Lower leg skin (tissue), 4 donors: ENCODE measurements at regions not wholly inside any gene's neighbourhood (a gene's known extent, or its start where the extent isn't known, plus 50 kb on each side); places are given as distances from the start of the nearest gene placed in this dataset.

Experiments used
- DNase-seq, 2 donors: peaks; one replicate each; pipeline ENCODE4 v3.0.0-alpha.2; 2019; ENCODE audit warnings: low spot score in 2 of 2
- H3K4me3 ChIP-seq: fragments of 200-600 bp; sonication (generic); 2 replicates; pipeline ENCODE4 v1.5.1; 2017; ENCODE audit warnings: mild to moderate bottlenecking, low read depth; ENCODE audit not compliant: poor library complexity, severe bottlenecking
- CTCF ChIP-seq, 3 donors: fragments of 450-650 bp; IDR thresholded peaks; one replicate each; pipeline ENCODE4 v1.5.1; 2016; ENCODE audit warnings: antibody characterized with exemption in 3 of 3, mild to moderate bottlenecking in 3 of 3, moderate library complexity in 2 of 3
- POLR2A ChIP-seq, 2 donors: fragments of 450-650 bp; IDR thresholded peaks; one replicate each; pipeline ENCODE4 v1.6.1; 2016 to 2017; ENCODE audit warnings: antibody characterized with exemption in 2 of 2, mild to moderate bottlenecking in 1 of 2, moderate library complexity in 1 of 2
- WGBS, 2 donors: methylation state at CpG; one replicate each; pipeline ENCODE4 v1.1.5; 2018; 5-methylcytosine and 5-hydroxymethylcytosine counted together
- intact Hi-C: fragments of 100-400 bp; cut with DNase I; formaldehyde crosslinking; loops from one replicate; pipeline ENCODE4 v1.15.0; 2023; ENCODE audit warnings: low total_unique reads

GRCh38 chr11:98561877-98562395, 458.8 kb upstream of the CNTN5 start:
- intact Hi-C loops = no loop called here
- H3K4me3 ChIP-seq = no peak overlapping the region
- TF ChIP-seq POLR2A (IDR thresholded peaks at IDR 0.05) (no peak), CTCF (IDR thresholded peaks at IDR 0.05) (no peak)
- no peak for DNase-seq

GRCh38 chr11:98564233-98564632, 456.5 kb upstream of the CNTN5 start:
- TF ChIP-seq CTCF (IDR thresholded peaks at IDR 0.05) (no peak), POLR2A (IDR thresholded peaks at IDR 0.05) (no peak)
- H3K4me3 ChIP-seq = no peak overlapping the region
- no peak for DNase-seq
- WGBS, 2 donors = 68 to 82% methylated on average over 3 of the region's 3 CpGs
- intact Hi-C loops = no loop called here

- no peak overlapping the region for H3K4me3 ChIP-seq
- TF ChIP-seq POLR2A (IDR thresholded peaks at IDR 0.05) (no peak), CTCF (IDR thresholded peaks at IDR 0.05) (no peak)
- no peak for DNase-seq
- intact Hi-C loops = no loop called here
- 93 to 95% methylated on average over 4 of the region's 4 CpGs for WGBS, 2 donors
Measured at GRCh38 chr11:98564881-98565280, 455.9 kb upstream of the CNTN5 start.

GRCh38 chr11:98565311-98565710, 455.4 kb upstream of the CNTN5 start:
- H3K4me3 ChIP-seq = no peak overlapping the region
- TF ChIP-seq CTCF (IDR thresholded peaks at IDR 0.05) (no peak), POLR2A (IDR thresholded peaks at IDR 0.05) (no peak)
- intact Hi-C loops = no loop called here
- 74 to 81% methylated on average over 5 of the region's 5 CpGs for WGBS, 2 donors
- DNase-seq = no peak

- DNase-seq = no peak
- H3K4me3 ChIP-seq = no peak overlapping the region
- WGBS, 2 donors = 95 to 96% methylated on average over 25 of the region's 25 CpGs
- intact Hi-C loops = no loop called here
- no peak for TF ChIP-seq CTCF (IDR thresholded peaks at IDR 0.05)
- TF ChIP-seq POLR2A (IDR thresholded peaks at IDR 0.05) = no peak
Measured at GRCh38 chr11:98566978-98567377, 453.8 kb upstream of the CNTN5 start.

- intact Hi-C loops = no loop called here
- no peak for DNase-seq
- H3K4me3 ChIP-seq = no peak overlapping the region
- no peak for TF ChIP-seq POLR2A (IDR thresholded peaks at IDR 0.05)
- no peak for TF ChIP-seq CTCF (IDR thresholded peaks at IDR 0.05)
- WGBS, 2 donors = 14 to 17% methylated on average over 2 of the region's 2 CpGs
Measured at GRCh38 chr11:98568013-98568412, 452.7 kb upstream of the CNTN5 start.
